Lower leg skin (tissue), 4 donors: ENCODE measurements at regions not wholly inside any gene's neighbourhood (a gene's known extent, or its start where the extent isn't known, plus 50 kb on each side); places are given as distances from the start of the nearest gene placed in this dataset.

Experiments
- DNase-seq, 2 donors: peaks; one replicate each; pipeline ENCODE4 v3.0.0-alpha.2; 2019; ENCODE audit warnings: low spot score in 2 of 2
- H3K4me3 ChIP-seq: fragments of 200-600 bp; sonication (generic); 2 replicates; pipeline ENCODE4 v1.5.1; 2017; ENCODE audit warnings: mild to moderate bottlenecking, low read depth; ENCODE audit not compliant: poor library complexity, severe bottlenecking
- POLR2A ChIP-seq, 2 donors: fragments of 450-650 bp; IDR thresholded peaks; one replicate each; pipeline ENCODE4 v1.6.1; 2016 to 2017; ENCODE audit warnings: antibody characterized with exemption in 2 of 2, mild to moderate bottlenecking in 1 of 2, moderate library complexity in 1 of 2
- WGBS, 2 donors: methylation state at CpG; one replicate each; pipeline ENCODE4 v1.1.5; 2018; 5-methylcytosine and 5-hydroxymethylcytosine counted together
- intact Hi-C: fragments of 100-400 bp; cut with DNase I; formaldehyde crosslinking; loops from one replicate; pipeline ENCODE4 v1.15.0; 2023; ENCODE audit warnings: low total_unique reads
- TF ChIP-seq, protein P1 (sequence below), 3 donors: fragments of 450-650 bp; IDR thresholded peaks; one replicate each; pipeline ENCODE4 v1.5.1; 2016; ENCODE audit warnings: antibody characterized with exemption in 3 of 3, mild to moderate bottlenecking in 3 of 3, moderate library complexity in 2 of 3

DNA sequence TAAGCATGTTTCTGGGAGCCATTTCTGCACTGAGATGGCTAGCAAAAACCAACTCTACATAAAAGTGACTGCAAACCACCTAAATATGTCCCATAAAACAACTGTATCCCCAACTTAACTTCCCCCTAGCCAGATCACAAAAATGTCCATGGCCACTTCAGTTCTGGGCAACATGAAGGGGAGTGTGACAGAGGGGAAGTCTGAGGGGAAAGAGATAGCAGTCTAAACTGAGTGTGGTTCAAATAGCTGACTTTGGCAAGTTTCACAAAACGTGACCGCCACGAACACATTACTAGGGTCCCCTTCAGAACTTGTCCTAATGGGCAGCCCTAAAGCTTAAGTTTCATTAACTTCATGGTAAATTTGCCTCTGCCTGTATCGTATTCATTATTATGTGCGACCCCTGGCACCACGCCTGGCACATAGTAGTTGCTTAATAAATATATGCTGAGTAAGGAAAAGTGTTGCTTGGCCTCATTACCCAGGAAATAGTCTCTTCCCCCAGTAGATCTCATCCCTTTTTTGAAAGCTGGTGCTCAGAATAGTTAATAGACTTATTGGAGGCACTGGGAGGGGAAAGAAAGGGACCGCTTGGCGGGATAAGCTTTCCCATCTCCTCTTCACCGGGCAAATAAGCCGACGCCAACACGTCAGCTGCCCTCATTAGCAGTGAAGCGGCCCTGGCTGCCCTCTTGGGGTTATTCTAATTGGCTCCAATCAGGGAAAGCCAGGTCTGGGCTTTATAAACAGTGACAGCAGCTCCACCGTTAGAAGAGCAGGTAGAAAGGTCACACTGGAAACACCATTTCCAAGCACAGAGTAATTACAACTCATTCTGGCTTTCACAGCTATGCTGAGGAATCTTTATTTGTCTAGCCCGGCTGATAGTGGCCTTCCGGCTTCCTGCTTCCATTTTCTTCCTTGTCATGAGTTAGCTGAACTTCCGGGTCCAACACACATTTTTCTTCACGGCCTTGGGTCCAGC lies 122.1 kb downstream of the LRIG2 start:
- intact Hi-C loops: no loop called here
- DNase-seq: no peak
- H3K4me3 ChIP-seq: no peak overlapping the region
- WGBS, 2 donors: 84 to 87% methylated on average over 18 of the region's 18 CpGs
- no peak for TF ChIP-seq POLR2A (IDR thresholded peaks at IDR 0.05)
- TF ChIP-seq, protein P1, sequence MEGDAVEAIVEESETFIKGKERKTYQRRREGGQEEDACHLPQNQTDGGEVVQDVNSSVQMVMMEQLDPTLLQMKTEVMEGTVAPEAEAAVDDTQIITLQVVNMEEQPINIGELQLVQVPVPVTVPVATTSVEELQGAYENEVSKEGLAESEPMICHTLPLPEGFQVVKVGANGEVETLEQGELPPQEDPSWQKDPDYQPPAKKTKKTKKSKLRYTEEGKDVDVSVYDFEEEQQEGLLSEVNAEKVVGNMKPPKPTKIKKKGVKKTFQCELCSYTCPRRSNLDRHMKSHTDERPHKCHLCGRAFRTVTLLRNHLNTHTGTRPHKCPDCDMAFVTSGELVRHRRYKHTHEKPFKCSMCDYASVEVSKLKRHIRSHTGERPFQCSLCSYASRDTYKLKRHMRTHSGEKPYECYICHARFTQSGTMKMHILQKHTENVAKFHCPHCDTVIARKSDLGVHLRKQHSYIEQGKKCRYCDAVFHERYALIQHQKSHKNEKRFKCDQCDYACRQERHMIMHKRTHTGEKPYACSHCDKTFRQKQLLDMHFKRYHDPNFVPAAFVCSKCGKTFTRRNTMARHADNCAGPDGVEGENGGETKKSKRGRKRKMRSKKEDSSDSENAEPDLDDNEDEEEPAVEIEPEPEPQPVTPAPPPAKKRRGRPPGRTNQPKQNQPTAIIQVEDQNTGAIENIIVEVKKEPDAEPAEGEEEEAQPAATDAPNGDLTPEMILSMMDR (IDR thresholded peaks at IDR 0.05): no peak

DNA sequence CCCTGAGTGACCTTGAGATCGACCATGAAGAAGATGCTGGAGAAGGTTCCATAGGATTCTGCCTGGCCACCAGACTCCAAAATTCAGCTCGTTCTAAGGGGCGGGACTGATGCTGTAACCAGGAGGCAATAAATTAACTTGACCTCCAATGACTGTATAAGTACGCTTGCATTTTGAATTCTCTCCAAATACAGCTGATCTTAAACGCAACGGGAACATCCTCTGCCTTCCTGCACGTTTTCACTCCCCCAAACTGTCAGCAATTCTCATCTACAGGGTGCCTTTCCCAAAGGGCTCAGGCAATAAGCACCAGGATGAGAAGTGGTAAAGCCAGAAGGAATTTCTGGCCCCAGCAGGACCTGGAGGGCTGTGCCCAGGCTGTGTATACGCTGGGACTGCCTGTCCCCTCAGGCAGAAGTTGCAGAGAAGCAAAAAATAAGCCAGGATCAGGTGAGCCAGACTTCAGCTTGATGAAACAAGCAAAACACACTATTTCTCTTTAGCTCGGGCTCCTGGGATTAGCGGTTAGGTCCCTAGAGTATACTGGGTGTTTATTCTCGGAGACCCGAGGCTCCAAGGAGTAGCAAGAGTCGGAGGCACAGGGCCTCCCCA lies 124.8 kb downstream of the LRIG2 start:
- no peak for TF ChIP-seq POLR2A (IDR thresholded peaks at IDR 0.05)
- TF ChIP-seq, protein P1 (IDR thresholded peaks at IDR 0.05): no peak
- no peak overlapping the region for H3K4me3 ChIP-seq
- intact Hi-C loops: no loop called here
- no peak for DNase-seq
- WGBS, 2 donors: 40 to 43% methylated on average over 13 of the region's 13 CpGs

DNA sequence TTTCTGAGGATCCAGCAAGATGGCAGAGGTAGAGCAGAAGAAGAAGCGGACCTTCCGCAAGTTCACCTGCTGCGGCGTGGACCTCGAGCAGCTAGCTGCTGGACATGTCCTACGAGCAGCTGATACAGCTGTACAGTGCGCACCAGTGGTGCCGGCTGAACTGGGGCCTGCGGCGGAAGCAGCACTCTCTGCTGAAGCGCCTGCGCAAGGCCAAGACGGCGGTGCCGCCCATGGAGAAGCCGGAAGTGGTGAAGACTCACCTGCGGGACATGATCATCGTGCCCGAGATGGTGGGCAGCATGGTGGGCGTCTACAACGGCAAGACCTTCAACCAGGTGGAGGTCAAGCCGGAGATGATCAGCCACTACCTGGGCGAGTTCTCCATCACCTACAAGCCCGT lies 125.8 kb downstream of the LRIG2 start:
- H3K4me3 ChIP-seq: no peak overlapping the region
- intact Hi-C loops: no loop called here
- 95 to 96% methylated on average over 24 of the region's 24 CpGs for WGBS, 2 donors
- DNase-seq: no peak
- TF ChIP-seq, protein P1 (IDR thresholded peaks at IDR 0.05): no peak
- TF ChIP-seq POLR2A (IDR thresholded peaks at IDR 0.05): no peak

DNA sequence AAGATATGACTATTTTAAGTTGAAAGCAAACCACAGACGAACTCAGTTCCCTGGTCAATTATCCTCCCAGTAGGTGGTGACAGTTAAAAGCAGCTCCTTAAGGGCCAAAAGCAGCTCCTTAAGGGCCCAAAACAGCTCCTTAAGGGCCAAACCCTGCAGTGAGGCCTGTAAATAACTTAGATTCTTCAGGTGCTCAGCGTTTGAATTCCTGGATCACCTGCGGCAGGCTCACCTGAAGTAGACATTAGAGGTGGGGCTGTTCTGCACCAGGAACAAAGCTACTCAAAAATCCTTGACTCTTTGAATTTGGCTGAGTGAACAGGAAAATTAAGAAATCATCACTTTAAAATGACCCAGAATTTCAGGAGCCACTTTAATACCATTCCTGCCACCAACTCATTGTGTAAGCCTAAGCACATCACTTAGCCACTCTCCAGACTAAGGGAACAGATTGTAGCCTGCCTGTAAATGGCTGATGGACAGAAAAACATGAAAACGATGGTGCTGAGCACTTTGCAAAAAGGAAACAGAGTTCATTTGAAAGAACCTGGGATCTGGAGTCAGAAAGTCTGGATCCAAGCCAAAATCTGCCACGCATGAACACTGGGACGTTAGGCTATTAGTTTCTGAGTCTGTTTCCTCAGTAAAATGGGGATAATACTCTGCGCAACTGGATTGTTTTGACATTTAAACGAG lies 126.9 kb downstream of the LRIG2 start:
- no peak for TF ChIP-seq POLR2A (IDR thresholded peaks at IDR 0.05)
- TF ChIP-seq, protein P1 (IDR thresholded peaks at IDR 0.05): no peak
- no peak overlapping the region for H3K4me3 ChIP-seq
- no peak for DNase-seq
- WGBS, 2 donors: 57 to 62% methylated on average over 8 of the region's 8 CpGs
- intact Hi-C loops: no loop called here

DNA sequence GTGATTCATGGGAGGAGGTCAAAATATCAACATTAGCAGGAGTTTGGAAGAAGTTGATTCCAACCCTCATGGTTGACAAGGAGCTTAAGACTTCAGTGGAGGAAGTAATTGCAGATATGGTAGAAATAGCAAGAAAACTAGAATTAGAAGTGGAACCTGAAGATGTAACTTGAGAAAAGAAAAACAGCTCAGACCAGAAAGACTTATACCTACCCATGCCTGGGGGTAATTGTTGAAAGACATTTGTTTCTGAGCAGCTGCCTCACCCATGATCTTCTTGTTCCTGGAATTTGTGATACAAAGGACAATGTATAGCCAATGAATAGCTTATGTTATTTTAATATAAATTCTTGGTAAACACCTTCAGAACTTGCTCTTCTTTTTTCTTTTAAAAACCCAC lies 128.6 kb downstream of the LRIG2 start:
- intact Hi-C loops: no loop called here
- TF ChIP-seq POLR2A (IDR thresholded peaks at IDR 0.05): no peak
- H3K4me3 ChIP-seq: no peak overlapping the region
- DNase-seq: no peak
